IMR-90 (cell line): ENCODE measurements at regions not wholly inside any gene's neighbourhood (a gene's known extent, or its start where the extent isn't known, plus 50 kb on each side); places are given as distances from the start of the nearest gene placed in this dataset.

Source experiments
- ATAC-seq: fragments of 200-7000 bp; cut with Tn5 transposase; 2 replicates; pipeline ENCODE4 v1.9.1; 2020; ENCODE audit warnings: low read depth, mild to moderate bottlenecking, moderate library complexity
- BruUV-seq: library from RNA; stranded (reverse); fragments of 400-500 nt; replicated peaks from 2 replicates; lab custom pipeline; 2021; lab: Mats Ljungman, UMichigan
- CTCF ChIA-PET: fragments of 300-600 bp; formaldehyde crosslinking; extraction: SDS; loops from one replicate; lab custom pipeline; 2021; ENCODE audit warnings: antibody characterized with exemption; lab: Yijun Ruan, JAX
- POLR2A ChIA-PET: fragments of 300-600 bp; sonication (Branson Sonifier 250); formaldehyde crosslinking; loops from one replicate; lab custom pipeline; 2022; ENCODE audit warnings: antibody characterized with exemption; ENCODE audit not compliant: unreplicated experiment; lab: Charles Lee
- DNase-seq: peaks from one replicate; pipeline ENCODE4 v3.0.0; 2013
- H2AFZ ChIP-seq: replicated peaks from 2 replicates; pipeline ENCODE3; 2013; ENCODE audit warnings: low read length, mild to moderate bottlenecking; ENCODE audit not compliant: poor library complexity
- H2AK5ac ChIP-seq: 2 replicates; pipeline ENCODE4 v1.6.1; 2013; ENCODE audit warnings: low read depth, low read length, inconsistent platforms
- H2AK9ac ChIP-seq: replicated peaks from 2 replicates; pipeline ENCODE3; 2013; ENCODE audit warnings: mild to moderate bottlenecking, low read depth, low read length, moderate library complexity; ENCODE audit not compliant: poor library complexity
- H2BK120ac ChIP-seq: 2 replicates; pipeline ENCODE4 v1.6.1; 2013; ENCODE audit warnings: low read depth, low read length, inconsistent platforms
- H2BK15ac ChIP-seq: 3 replicates; pipeline ENCODE4 v1.6.1; 2013; ENCODE audit warnings: low read depth, low read length, inconsistent platforms
- H2BK20ac ChIP-seq: 2 replicates; pipeline ENCODE4 v1.6.1; 2013; ENCODE audit warnings: low read depth, mild to moderate bottlenecking, inconsistent platforms, low read length, moderate library complexity
- H2BK5ac ChIP-seq: 2 replicates; pipeline ENCODE4 v1.6.1; 2013; ENCODE audit warnings: mild to moderate bottlenecking, low read depth, low read length, inconsistent platforms; ENCODE audit not compliant: poor library complexity, severe bottlenecking
- H3K14ac ChIP-seq: replicated peaks from 2 replicates; pipeline ENCODE4 v1.6.1; 2013; ENCODE audit warnings: low read depth, low read length, inconsistent platforms
- H3K18ac ChIP-seq: 2 replicates; pipeline ENCODE4 v1.6.1; 2013; ENCODE audit warnings: low read depth, low read length, control low read depth
- H3K23ac ChIP-seq: 2 replicates; pipeline ENCODE4 v1.6.1; 2013; ENCODE audit warnings: low read depth, low read length, inconsistent platforms
- H3K27ac ChIP-seq: 2 replicates; pipeline ENCODE4 v1.5.1; 2013; ENCODE audit warnings: mild to moderate bottlenecking, control low read depth, low read length; ENCODE audit not compliant: insufficient read depth
- H3K27me3 ChIP-seq: 2 replicates; pipeline ENCODE4 v1.6.1; 2013; ENCODE audit warnings: low read length; ENCODE audit not compliant: control insufficient read depth, insufficient read depth
- H3K36me3 ChIP-seq: 2 replicates; pipeline ENCODE4 v1.6.1; 2013; ENCODE audit warnings: low read length, mixed read lengths; ENCODE audit not compliant: control insufficient read depth, insufficient read depth
- H3K4ac ChIP-seq: 2 replicates; pipeline ENCODE4 v1.6.1; 2013; ENCODE audit warnings: low read depth, low read length, inconsistent platforms
- H3K4me1 ChIP-seq: 2 replicates; pipeline ENCODE4 v1.6.1; 2013; ENCODE audit warnings: low read length, mixed read lengths; ENCODE audit not compliant: control insufficient read depth, insufficient read depth
- H3K4me2 ChIP-seq: 2 replicates; pipeline ENCODE4 v1.6.1; 2013; ENCODE audit warnings: low read depth, mild to moderate bottlenecking, control low read depth, low read length, moderate library complexity
- H3K4me3 ChIP-seq: 2 replicates; pipeline ENCODE4 v1.5.1; 2013; ENCODE audit warnings: low read depth, mild to moderate bottlenecking, control low read depth, low read length, moderate library complexity; ENCODE audit not compliant: insufficient read depth
- H3K56ac ChIP-seq: 2 replicates; pipeline ENCODE4 v1.6.1; 2013; ENCODE audit warnings: low read length, inconsistent platforms; ENCODE audit not compliant: insufficient read depth; ENCODE audit errors: extremely low read depth
- H3K79me1 ChIP-seq, 2 experiments: 2 replicates each; pipeline ENCODE4 v1.6.1; 2013; ENCODE audit warnings: low read length in 2 of 2, inconsistent platforms in 1 of 2, low read depth in 1 of 2
- H3K9ac ChIP-seq: 2 replicates; pipeline ENCODE4 v1.6.1; 2013; ENCODE audit warnings: low read depth, low read length, control low read depth
- H3K9me1 ChIP-seq: 2 replicates; pipeline ENCODE4 v1.6.1; 2013; ENCODE audit warnings: low read length, inconsistent platforms; ENCODE audit not compliant: insufficient read depth
- H3K9me3 ChIP-seq: 2 replicates; pipeline ENCODE4 v1.6.1; 2013; ENCODE audit warnings: low read length; ENCODE audit not compliant: control insufficient read depth, insufficient read depth
- H4K20me1 ChIP-seq: 2 replicates; pipeline ENCODE4 v1.6.1; 2013; ENCODE audit warnings: low read length, inconsistent platforms; ENCODE audit not compliant: insufficient read depth
- H4K5ac ChIP-seq: 2 replicates; pipeline ENCODE4 v1.6.1; 2013; ENCODE audit warnings: mild to moderate bottlenecking, low read depth, low read length, control low read depth
- H4K8ac ChIP-seq, 2 experiments: 2 replicates each; pipeline ENCODE4 v1.6.1; 2013; ENCODE audit warnings: low read depth in 2 of 2, low read length in 2 of 2, control low read depth in 1 of 2, inconsistent platforms in 1 of 2
- H4K91ac ChIP-seq: 2 replicates; pipeline ENCODE4 v1.6.1; 2013; ENCODE audit warnings: low read depth, low read length, inconsistent platforms; ENCODE audit not compliant: insufficient read depth
- BHLHE40 ChIP-seq: fragments of 150-350 bp; IDR thresholded peaks from 2 replicates; pipeline ENCODE4 v1.6.1; 2016; ENCODE audit warnings: mild to moderate bottlenecking, low read depth, low read length
- CEBPB ChIP-seq: IDR thresholded peaks from 2 replicates; pipeline ENCODE4 v1.6.1; 2012; ENCODE audit warnings: low read depth, low read length, improper control_type of control experiment
- CHD1 ChIP-seq: IDR thresholded peaks from 2 replicates; pipeline ENCODE4 v1.6.1; 2012; ENCODE audit warnings: low read depth, low read length, improper control_type of control experiment
- FOS ChIP-seq: fragments of 150-350 bp; IDR thresholded peaks from 2 replicates; pipeline ENCODE4 v1.6.1; 2016; ENCODE audit warnings: low read depth, low read length
- MAZ ChIP-seq: IDR thresholded peaks from 2 replicates; pipeline ENCODE4 v1.6.1; 2012; ENCODE audit warnings: low read depth, mild to moderate bottlenecking, low read length, improper control_type of control experiment, moderate library complexity, borderline replicate concordance
- MXI1 ChIP-seq: IDR thresholded peaks from 2 replicates; pipeline ENCODE4 v1.6.1; 2012; ENCODE audit warnings: low read depth, mild to moderate bottlenecking, low read length, moderate library complexity, borderline replicate concordance
- NFE2L2 ChIP-seq: fragments of 150-350 bp; IDR thresholded peaks from 2 replicates; pipeline ENCODE4 v1.6.1; 2016; ENCODE audit warnings: low read depth, mild to moderate bottlenecking, low read length
- RAD21 ChIP-seq: IDR thresholded peaks from 2 replicates; pipeline ENCODE4 v1.6.1; 2012; ENCODE audit warnings: low read length, improper control_type of control experiment
- WGBS, 2 experiments: methylation state at CpG; one replicate each; pipeline versions ENCODE4 v1.1.5 to v1.1.7; 2013; ENCODE audit warnings: missing lambda C conversion rate in 2 of 2; ENCODE audit not compliant: insufficient read length in 1 of 2; ENCODE audit errors: extremely low coverage in 2 of 2; 5-methylcytosine and 5-hydroxymethylcytosine counted together
- dilution Hi-C: fragments of 300-500 bp; cut with HindIII; formaldehyde crosslinking; loops from one replicate; pipeline ENCODE4 v1.14.3; 2018; ENCODE audit warnings: low sequenced_read_pairs; ENCODE audit not compliant: unreplicated experiment
- in situ Hi-C: fragments of 300-500 bp; cut with MboI; formaldehyde crosslinking; loops from 3 replicates; pipeline ENCODE4 v1.14.3; 2019; ENCODE audit warnings: low sequenced_read_pairs, inconsistent platforms, mixed read lengths
- intact Hi-C: fragments of 100-400 bp; cut with micrococcal nuclease; formaldehyde crosslinking; loops from 2 replicates; pipeline ENCODE4 v1.10.0; 2022

- dilution Hi-C loops = no loop called here
- no peaks in the 10 kb centered on the region for H3K9me3 ChIP-seq
Observed at GRCh38 chr5:93220431-93220830, 360.6 kb downstream of the NR2F1-AS1 start.

More at GRCh38 chr5:93220431-93220830, 360.6 kb downstream of the NR2F1-AS1 start:
- no peak overlapping the region for H2AFZ ChIP-seq
- H2BK120ac ChIP-seq = no peak overlapping the region
- H2BK5ac ChIP-seq = no peak overlapping the region
- intact Hi-C loops (no loop called here), in situ Hi-C loops (no loop called here)
- no peak overlapping the region for H3K4me2 ChIP-seq
- H2AK9ac ChIP-seq = peak overlapping the region; percentile 3
- no peak overlapping the region for H4K8ac ChIP-seq
- H3K23ac ChIP-seq = no peak overlapping the region
- H3K14ac ChIP-seq = 0 out of 2 replicates have a peak overlapping the region, but pooled peaks have one; percentile 4
- no peaks in the 10 kb centered on the region for H3K9me1 ChIP-seq
- H3K4me1 ChIP-seq = peaks cover 1% of the 10 kb centered on the region; the same call in 1 of the 2 replicates
- H3K9ac ChIP-seq = no peak overlapping the region
- no peak overlapping the region for H2BK20ac ChIP-seq
- H3K56ac ChIP-seq = no peak overlapping the region
- H2AK5ac ChIP-seq = 0 out of 2 replicates have a peak overlapping the region, but pooled peaks have one; percentile 15
- no CpG with 5 or more reads among the region's 3 CpGs for WGBS, 2 experiments
- no peak overlapping the region for H4K91ac ChIP-seq
- POLR2A ChIA-PET = interaction anchor here (0.5 kb wide), 1 partner anchor 107 kb away, joined by 3 read pairs; no protein-coding TSS in a partner anchor
- TF ChIP-seq MAZ = no peak
- TF ChIP-seq RAD21 = no peak
- no peak for TF ChIP-seq FOS
- TF ChIP-seq MXI1 = no peak
- no peak for TF ChIP-seq NFE2L2
- no peak for TF ChIP-seq CEBPB
- no peak for TF ChIP-seq BHLHE40
- no peak for TF ChIP-seq CHD1
- no peaks in the 10 kb centered on the region for H4K20me1 ChIP-seq
- H2BK15ac ChIP-seq = 0 out of 3 replicates have a peak overlapping the region, but pooled peaks have one; percentile 13
- peak overlapping the region; percentile 53; the same call in 1 of the 2 replicates for H3K18ac ChIP-seq
- CTCF ChIA-PET = no interaction called here
- ATAC-seq (no peak), DNase-seq (no peak)
- H3K36me3 ChIP-seq = no peaks in the 10 kb centered on the region
- H3K27ac ChIP-seq = no peak overlapping the region
- H4K5ac ChIP-seq = no peak overlapping the region
- no peaks in the 10 kb centered on the region for H3K79me1 ChIP-seq
- H3K4ac ChIP-seq = no peak overlapping the region
- no peaks in the 10 kb centered on the region for H3K27me3 ChIP-seq
- BruUV-seq = no TSS peak
- no peak overlapping the region for H3K4me3 ChIP-seq
